ENCODE measurements at regions not wholly inside any gene's neighbourhood (a gene's known extent, or its start where the extent isn't known, plus 50 kb on each side); places are given as distances from the start of the nearest gene placed in this dataset.

DNA sequence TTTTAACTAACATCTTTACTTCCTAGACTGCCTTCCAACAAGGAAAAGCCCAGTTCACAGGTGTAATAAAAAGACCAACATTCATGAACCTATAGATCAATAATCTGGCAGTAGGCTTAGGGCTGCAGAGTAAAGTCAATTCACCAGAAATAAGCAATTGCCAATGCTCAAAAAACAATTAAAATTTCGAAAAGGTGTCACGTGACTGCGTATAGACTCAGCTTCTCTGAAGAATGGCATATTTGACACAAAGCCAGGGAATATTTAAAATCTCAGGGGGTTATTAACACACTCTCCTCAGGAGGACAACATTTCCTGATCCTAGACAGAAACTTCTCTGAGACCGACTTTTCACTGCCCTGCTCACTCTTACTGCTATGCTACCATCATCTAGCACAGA, 245.2 kb upstream of the LRATD1 start:
- DNase-seq: no peak

DNA sequence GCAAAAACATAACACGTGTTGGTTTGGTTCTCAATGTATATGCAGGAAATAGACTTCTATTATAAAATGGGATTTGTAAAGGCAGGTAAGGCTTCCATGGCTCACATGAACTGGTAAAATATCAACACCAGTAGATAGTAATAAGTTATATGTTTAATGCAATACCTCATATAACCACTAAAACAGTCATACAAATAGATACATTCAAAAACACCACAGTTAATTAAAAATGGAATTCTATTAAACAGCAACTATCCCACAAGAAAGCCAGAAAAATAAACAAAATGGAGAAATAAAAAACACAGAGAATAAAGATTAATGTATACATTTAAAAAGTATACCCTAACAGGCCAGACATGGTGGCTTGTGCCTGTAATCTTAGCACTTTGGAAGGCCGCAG, 243.8 kb upstream of the LRATD1 start:
- DNase-seq: no peak

DNA sequence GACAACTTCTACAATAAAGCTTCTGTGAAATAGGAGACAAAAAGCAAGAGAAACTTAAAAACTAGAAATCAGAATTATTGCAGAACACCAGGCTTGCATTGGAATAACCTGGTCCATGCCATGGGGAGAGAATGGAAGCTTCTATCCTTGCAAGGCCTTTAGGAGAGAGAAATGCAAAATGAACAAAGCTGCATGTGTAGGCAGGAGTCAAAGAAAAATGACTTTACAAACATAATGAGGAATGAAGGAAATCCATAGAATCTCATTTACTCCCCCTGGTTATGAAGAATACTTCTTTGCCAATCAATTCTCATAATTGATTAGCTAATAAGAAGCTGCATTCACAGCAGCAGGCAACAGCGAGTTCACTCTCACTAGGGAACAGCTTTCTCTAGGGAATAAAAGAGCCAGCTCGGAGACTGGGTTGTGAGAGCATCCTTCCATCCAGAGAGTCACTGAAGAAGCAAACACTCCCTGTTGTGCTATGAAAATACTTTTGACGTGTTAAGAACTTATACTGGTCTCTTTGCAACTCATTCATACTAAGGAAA, 235.9 kb upstream of the LRATD1 start:
- DNase-seq: no peak

DNA sequence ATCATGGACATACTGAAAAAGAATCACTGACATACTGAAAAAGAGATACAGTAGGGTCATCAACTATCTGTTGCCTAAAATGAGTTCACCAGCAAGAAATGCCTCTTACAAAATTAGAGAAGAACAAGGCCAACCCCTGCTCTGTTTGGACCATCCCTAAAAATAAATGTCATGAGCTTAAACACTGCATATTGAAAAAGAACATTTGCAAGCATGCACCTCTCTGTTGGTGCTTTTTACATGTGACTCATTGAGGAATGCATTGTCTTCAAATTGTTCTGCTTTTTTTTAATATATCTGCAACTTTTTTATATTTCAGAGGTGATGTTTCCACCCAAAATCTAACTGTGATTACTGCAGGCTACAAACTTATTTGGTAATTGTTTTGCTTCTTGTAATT, 233.9 kb upstream of the LRATD1 start:
- no peak for DNase-seq

DNA sequence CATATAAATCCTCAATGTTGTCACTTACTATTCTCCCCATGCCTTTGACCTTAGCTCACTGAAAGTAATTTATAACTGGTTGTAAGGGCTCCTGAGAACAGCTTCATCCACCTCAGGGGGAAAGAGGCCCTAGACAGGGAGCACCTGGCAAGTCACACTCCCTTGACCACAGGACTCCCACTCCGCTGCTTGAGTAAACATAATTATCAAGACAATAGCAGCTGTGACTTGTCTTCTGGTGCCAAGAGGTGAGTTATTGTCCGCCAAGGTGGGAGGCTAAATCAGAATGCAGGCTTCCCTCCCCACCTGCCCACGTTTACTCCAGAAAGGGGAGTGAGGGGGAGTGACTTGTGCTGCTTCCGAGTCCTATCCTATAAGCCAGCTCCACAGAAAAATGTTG, 230.6 kb upstream of the LRATD1 start:
- no peak for DNase-seq

DNA sequence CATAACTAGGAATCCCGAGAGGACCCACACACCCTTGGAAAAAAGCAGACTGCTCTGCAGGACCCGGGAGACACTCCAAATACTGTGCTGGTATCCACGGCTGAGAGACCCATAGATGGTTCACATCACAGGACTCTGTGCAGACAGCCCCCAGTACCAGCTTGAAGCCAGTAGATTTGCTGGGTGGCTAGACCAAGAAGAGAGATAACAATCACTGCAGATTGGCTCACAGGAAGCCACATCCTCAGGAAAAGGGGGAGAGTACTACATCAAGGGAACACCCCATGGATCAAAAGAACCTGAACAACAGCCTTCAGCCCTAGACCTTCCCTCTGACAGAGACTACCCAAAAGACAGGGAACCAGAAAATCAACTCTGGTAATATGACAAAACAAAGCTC, 223.8 kb upstream of the LRATD1 start:
- DNase-seq: no peak

DNA sequence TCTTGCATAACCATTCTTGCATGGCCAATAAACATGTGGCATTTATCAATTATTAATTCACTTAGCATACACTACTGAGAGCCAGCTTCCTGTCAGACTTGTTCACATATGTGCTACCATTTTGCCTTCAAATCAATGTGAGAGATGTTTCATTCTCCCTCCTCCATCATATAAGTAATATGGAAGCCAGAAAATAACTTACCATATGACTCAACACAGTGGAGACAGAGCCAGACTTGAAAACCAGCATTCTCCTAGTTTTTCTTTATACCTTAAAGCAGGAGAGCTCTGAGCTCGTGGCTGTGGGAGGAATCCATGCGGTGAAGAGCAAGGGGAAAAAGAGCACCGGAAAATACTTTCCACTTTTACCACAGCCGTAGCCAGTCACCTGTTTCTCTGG, 215.0 kb upstream of the LRATD1 start:
- no peak for DNase-seq

DNA sequence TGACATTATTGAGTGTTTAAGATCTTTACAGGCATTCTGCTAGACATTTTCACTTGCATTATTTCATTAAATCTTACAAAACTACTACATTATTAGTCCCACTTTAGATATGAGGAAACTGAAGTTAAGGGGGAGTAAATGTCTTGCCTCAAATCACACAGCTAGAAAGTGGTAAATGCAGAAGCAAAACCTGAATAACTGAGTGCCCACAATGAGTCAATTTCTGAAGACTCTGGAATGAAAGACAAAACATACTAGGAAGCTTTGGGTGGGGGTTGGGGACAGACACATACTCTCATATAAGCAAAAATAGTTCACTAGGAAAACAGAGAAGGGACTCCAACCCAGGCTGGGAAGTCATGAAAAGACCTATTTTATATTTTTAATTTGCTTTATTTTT, 214.4 kb upstream of the LRATD1 start:
- DNase-seq: no peak

DNA sequence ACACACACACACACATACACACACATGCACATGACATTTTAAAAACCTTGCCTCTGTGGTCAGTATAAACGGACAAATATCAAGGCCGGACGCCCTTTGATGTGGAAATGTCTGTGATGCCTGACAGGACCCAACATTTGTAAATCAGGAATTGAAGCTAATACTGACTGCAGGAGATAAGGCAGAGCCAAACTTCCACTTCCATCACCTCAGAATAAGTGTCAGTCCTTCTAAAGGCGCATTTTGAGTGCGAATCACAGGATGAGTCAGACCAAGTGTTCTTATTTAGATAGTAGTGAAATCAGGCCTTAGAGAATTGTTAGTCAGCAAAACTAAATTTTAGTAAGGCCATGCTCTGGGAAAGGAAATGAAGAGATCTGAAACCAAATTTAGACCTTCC, 211.7 kb upstream of the LRATD1 start:
- DNase-seq: no peak

DNA sequence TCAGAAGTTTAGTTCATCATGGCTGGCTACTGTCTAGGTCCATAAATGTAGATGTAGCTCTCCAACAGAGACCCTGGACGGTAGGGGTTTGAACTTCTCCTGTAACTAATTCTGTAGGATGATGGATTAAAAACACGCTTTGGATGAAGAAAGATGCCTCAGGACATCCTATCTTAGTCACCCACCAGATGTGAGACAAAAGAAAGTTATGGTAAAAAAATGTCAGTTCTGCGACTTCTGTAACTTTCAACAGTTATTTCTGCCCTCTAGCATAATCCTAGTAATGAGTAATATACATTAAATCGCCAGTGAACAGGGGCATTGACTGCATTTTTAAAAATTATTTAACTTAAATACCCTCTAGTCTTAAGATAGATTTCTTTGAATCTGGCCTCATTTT, 210.1 kb upstream of the LRATD1 start:
- no peak for DNase-seq

DNA sequence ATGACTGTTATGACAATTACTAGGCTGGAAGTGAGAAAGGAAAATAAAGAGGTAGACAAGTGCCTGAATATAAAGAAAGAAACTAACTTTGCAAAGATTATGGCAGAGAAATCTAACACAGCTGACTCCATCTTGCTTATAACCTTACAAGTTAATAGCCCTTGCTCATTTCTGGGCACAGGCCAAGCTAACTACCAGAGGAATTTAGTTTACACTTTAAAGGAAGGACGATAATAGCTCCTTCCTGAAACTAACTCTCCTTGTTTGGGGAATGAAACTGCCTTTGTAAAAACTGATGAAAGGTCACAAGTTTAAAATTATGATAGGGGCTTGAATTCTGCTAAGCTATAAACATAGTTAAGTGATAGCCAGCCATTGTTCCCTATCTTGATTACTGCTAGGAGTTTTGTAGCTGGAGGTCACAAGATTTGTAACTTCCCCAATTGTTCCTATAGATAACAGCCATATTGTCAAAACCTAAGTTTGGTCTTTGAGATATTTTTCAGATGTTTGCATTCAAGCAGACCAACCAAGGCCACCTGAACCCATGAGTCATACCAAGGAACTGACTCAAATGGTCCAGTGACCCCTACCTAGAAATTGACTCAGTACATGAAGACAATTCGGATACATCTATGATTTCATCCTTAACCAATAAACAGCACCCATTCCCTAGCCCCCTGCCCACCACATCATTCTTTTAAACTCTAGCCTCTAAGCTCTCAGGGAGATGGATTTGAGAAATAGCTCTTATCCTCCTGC, 209.2 kb upstream of the LRATD1 start:
- no peak for DNase-seq

DNA sequence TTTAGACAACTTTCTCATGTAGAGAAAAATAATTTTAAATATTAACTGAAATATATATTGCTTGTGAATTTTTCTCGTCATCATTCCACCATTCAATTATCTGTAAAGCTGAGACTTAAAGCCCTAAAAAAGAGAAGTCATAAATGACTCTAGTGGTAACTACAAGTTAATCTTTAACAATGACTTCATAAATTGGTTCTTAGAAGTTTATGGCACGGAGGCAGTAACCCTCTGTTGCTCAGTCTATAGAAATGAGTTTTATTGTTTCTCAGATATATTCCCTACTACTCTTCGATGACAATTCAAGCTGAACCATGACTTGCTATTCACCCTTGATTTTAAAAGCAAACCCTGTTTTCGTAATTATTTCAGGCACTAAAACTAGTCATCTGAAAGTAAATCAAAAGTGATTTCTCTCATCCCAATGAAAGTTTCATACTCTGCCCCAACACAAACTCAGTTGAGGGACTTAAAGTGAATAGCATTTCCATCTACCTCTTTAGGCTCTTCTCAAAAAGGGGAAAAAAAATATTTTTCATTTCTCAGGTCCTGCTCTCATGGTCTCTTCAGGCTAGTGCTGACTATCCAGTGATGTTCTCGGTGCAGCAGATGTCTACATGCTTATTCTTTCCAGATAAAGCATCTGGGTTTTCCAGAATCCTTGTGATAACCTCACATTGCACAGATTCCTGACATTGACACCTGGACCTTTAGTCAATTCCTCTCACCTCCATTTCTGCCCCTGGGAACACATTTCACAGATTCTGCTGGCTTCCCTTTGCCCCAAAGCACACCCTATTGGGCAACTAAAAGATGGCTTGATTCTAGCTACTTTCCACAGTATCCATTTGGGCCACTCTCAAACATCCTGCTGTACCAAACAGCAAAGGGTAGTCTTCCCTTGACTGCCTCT, 207.8 kb upstream of the LRATD1 start:
- DNase-seq: no peak

DNA sequence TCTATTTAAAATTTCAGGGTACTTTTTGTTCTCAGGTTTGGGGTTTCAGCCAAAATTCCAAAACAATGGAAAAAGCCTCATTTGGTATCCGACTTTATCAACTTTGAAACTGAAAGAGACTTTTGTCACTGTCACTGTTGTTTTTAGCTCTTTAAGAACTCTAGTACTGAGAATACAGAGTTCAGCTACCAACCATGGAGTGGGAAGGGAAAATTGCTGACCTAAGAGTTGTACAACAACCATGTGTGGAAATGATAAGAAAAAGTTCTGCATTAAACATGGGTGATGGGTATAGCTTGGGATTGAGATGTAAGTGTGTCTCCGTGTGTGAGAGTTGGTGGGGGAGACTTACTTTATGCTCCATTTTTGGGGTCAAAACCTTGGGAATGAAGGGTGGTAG, 206.6 kb upstream of the LRATD1 start:
- no peak for DNase-seq

DNA sequence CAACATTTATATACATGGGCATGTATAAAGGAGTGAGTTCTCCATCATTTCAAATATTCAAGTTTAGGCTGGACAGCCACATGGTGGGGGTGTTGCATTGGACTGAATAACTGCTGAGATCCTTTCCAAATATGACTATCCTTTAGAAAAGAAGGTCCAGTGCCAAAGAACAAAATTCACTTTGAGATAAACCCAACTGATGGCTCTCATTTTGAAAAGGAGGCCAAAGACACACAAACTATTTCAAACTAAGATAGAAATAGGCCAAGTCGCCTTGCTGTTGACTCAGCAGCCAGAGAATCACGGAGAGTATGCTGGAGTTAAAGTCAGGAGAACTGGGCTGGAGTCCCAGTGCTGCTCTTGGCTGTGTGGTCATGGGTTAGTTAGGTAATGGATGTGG, 204.5 kb upstream of the LRATD1 start:
- no peak for DNase-seq

DNA sequence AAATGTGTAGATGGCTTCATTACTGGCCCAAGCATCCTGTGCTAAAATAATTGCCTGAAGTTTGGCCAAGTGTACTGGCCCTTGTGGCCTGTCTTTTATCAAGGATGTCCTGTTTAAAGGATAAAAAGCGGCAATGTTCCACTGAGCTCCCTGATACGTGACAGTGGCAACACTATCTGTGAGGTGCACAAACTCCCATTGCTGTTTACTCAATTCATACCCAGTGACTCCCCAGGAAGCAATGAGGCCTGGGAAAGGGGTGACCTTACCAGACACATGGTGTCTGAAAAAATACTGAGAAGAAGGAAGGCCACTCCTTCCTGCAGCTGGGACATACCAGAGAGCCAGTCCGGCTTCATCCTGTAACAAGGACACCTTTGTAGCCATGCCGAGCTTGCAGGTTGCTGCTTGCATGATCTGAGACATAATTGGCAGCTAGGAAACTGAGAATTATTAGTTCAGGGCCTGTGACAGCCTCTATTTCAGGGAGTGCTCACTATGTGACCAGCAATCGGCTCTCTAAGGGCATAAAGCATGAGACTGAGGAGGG, 198.5 kb upstream of the LRATD1 start:
- DNase-seq: no peak

DNA sequence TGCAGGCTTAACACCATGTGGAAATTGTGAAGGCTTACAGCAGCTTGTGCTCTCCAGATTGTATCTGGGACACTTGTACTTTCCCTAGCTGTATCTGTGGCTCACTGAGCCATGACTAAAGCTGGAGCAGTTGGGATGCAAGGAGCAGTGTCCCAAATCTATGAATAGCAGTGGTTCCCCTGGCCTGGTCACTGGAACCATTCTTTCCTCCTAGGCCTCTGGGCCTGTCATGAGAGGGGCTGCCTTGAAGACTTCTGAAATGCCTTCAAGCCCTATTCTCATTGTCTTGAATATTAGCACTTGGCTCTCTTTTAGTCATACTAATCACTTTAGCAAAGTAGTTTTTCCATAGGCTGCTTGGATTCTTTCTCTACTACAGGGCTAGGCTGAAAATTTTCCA, 186.8 kb upstream of the LRATD1 start:
- DNase-seq: no peak

DNA sequence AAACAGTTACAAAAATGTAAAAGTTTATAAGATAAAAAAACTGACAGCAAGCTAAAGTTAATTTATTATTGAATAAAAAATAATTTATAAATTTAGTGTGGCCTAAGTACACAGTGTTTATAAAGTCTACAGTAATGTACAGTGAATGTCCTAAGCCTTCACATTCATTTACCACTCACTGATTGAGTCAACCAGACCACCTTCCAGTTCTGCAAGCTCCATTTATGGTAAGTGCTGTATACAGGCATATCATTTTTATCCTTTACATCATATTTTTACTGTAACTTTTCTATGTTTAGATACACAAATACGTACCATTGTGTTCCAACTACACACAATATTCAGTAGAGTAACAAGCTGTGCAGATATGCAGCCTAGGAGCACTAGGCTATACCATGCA, 184.2 kb upstream of the LRATD1 start:
- DNase-seq: no peak

DNA sequence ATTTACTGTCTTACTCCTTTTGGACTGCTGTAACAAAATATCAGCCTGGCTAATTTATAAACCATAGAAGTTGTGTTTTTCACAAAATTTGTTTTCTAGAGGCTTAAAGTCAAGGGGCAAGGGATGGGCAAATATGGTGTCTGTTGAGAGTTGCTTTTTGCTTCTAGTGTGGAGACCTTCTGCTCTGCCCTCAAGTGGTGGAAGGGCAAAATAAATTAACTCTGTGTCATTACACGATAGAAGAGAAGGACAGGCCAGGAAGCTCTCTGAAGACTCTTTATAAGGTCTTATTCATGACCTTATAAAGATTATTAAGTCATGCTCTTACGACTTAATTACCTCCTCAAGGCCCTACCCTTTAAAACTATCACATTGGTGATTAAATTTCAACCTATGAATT, 181.2 kb upstream of the LRATD1 start:
- DNase-seq: no peak

DNA sequence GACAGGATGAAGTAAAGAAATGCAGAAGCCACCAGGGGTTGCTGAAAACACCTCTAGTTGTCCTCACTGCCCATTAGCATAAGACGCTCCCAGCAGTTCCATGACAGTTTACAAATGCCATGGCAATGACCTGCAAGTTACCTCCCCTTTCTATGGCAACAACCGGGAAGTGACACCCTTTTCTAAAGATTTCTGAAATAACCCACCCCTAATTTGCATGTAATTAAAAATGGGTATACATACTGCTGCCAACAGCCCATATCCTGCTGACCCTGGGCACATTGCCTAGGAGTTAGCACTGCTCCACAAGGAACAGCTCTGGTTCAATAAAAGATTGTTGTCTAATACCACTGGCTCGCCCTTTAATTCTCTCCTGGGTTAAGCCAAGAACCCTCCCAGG, 178.3 kb upstream of the LRATD1 start:
- DNase-seq: no peak

DNA sequence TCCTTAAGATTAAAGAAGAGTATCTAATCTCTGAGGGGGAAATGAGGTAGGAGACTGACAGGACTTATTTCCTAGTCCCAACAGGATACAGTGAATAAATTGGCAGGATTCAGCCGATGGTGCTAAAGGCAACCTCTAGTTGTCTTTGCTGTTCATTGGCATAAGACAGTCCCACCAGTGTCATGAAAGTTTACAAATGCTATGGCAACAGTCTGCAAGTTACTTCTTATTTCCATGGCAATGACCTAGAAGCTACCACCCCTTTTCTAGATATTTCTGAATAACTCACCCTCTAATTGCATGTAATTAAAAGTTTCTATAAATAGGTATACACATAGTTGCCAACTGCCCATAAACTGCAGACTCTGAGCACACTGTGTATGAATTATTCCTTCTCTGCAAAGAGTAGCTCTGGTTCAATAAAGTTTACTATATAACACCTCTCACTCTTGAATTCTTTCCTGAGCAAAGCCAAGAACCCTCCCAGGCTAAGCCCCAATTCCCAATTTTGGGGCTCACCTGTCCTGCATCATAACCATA, 172.7 kb upstream of the LRATD1 start:
- DNase-seq: no peak

DNA sequence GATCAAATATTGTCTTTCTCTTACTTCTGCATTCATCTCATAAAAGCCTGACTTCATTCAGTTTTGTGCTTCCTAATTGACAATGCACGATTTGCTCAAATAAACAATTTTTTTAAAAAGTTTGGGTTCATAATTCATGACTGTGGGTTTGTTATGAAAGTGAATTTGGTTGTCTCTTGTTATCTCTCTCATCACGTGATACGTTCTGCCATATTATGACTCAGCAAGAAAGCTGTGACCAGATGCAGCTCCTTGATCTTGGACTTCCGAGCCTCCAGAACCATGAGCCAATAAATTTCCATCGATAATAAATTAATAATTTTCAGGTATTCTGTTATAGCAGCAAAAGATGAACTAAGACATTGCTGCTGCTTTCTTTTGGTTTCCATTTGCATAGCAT, 156.5 kb upstream of the LRATD1 start:
- DNase-seq: no peak

DNA sequence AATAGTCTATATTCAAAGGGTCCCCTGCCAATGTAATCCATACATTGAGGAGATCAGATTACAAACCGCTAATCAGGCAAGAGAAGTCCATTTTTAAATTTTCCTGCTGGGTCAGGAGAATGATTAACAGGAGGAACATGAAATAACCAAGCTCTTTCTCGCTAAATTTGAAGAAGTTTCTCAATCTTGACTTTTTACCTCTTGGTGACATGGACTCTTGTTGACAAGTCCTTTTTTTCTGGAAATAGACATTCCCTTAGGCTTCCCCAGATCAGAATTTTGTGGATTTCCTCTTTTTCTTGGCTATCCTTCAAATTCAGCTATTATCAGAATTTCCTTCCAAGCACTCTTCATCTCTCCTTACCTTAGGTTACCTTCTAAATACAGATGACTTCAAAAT, 153.0 kb upstream of the LRATD1 start:
- DNase-seq: no peak

DNA sequence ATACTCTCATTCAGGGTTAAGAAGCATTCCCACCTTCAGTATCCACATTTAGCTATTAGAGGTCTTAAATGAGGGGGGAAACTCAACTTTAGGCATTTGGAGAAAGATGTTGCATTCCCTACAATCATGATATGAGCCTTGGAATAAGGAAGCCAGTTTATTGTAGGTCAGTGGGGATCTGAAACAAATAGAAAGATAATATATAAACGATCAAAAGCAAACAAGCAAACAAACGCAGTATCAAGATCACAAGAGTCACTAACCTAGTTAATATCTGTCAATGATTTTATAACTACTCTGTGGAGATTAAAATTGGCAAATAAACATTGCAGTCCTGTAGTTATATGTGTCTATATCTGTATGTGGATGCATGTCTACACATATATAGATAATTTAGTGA, 152.4 kb upstream of the LRATD1 start:
- no peak for DNase-seq

DNA sequence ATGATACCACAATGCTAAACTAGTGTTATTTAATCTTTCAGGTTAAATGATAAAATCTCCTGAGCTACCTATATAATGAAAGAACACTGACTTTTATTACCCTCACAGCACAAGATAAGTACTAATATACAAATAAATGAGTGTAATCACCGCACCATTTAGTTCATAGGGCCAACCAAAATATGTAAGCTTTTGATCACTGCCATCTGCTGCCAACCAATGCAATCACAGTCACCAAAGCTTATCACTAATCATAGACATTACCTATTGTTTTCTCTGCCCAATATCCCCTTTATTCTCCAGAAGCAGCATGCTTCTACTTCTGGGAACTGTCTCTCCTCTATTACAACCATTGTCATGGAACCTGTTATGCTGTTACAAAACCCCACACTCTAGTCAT, 151.6 kb upstream of the LRATD1 start:
- no peak for DNase-seq

All from SW 1271 (cell line).